ENCODE measurements at regions not wholly inside any gene's neighbourhood (a gene's known extent, or its start where the extent isn't known, plus 50 kb on each side); places are given as distances from the start of the nearest gene placed in this dataset.

DNA sequence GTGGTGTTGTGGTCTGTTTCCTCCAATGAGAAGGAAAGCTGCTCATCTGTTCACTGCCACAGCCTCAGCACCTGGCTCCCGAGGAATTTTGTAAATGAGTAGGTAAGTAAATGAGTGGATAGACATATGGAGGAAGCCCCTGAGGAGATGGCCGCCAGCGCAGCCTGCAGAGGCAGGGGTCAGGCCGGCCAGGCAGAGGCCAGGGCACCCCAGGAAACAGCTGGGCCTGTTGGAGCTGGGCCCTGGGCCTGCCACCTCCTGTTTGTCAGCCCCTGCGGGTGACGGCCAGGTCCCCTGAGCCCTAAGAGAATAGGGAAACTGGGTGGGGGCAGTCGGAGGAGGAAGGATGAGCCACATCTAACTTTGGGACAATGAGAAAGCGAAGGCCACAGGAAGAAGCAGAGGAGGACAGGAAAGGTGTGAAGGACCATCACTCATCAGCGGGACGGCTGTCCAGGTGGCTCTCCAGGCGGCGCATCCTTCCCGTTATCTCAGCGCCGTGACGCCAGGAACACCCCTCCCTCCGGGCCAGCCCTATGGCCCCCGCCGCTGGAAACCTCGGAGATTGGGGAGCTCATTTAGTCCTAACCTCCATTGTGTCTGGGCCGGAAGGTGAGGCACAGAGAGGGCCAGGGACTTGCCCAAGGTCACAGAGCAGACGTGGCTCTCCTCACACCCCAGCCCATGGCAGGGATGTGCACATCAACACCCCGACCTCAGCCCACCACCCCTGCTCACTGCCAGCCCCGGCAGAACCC, 142.3 kb upstream of the UNC5B start:
- TF ChIP-seq, protein P1, sequence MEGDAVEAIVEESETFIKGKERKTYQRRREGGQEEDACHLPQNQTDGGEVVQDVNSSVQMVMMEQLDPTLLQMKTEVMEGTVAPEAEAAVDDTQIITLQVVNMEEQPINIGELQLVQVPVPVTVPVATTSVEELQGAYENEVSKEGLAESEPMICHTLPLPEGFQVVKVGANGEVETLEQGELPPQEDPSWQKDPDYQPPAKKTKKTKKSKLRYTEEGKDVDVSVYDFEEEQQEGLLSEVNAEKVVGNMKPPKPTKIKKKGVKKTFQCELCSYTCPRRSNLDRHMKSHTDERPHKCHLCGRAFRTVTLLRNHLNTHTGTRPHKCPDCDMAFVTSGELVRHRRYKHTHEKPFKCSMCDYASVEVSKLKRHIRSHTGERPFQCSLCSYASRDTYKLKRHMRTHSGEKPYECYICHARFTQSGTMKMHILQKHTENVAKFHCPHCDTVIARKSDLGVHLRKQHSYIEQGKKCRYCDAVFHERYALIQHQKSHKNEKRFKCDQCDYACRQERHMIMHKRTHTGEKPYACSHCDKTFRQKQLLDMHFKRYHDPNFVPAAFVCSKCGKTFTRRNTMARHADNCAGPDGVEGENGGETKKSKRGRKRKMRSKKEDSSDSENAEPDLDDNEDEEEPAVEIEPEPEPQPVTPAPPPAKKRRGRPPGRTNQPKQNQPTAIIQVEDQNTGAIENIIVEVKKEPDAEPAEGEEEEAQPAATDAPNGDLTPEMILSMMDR (conservative IDR thresholded peaks at IDR 0.05; ENCODE audit: low read length), result no peak
- TF ChIP-seq EZH2phosphoT487 (IDR thresholded peaks at IDR 0.05; ENCODE audit: borderline replicate concordance), result no peak

Measured in Loucy (cell line).